ENCODE measurements at regions not wholly inside any gene's neighbourhood (a gene's known extent, or its start where the extent isn't known, plus 50 kb on each side); places are given as distances from the start of the nearest gene placed in this dataset.
A peak's percentile ranks its signal among the peaks of the same experiment; 100 is the strongest.

- Histone ChIP-seq H3K9me1 (ENCODE audit: control insufficient read depth, insufficient read depth, low read length) (no peaks in the 10 kb centered on the region), H3K27ac (ENCODE audit: extremely low read depth, low read depth, low read length) (no peak overlapping the region), H3K4me3 (no peak overlapping the region), H3K9ac (ENCODE audit: insufficient read depth in 1 of 2, low read depth in 2 of 2, low read length in 2 of 2) (no peak overlapping the region), H3K27me3 (ENCODE audit: control insufficient read depth in 2 of 2, insufficient read depth in 2 of 2, low read length in 2 of 2) (peaks cover 0 to 8% of the 10 kb centered on the region in 2 experiments; a peak in 1 of 5 replicates), H3K4me2 (ENCODE audit: insufficient read depth, low read length) (no peak overlapping the region), H4K20me1 (replicated peaks; ENCODE audit: control insufficient read depth, insufficient read depth, low read length) (no peaks in the 10 kb centered on the region), H3K79me2 (ENCODE audit: control insufficient read depth, insufficient read depth, low read length) (no peaks in the 10 kb centered on the region), H3K4me1 (replicated peaks in 1 of 2; ENCODE audit: control insufficient read depth in 2 of 2, insufficient read depth in 2 of 2, low read length in 2 of 2) (no peaks in the 10 kb centered on the region), H3K9me3 (replicated peaks; ENCODE audit: control insufficient read depth, insufficient read depth, low read depth, low read length) (no peaks in the 10 kb centered on the region), H2AFZ (ENCODE audit: low read depth, low read length) (no peak overlapping the region), H3K36me3 (ENCODE audit: control insufficient read depth, insufficient read depth, low read length) (no peaks in the 10 kb centered on the region)
- TF ChIP-seq NFIC (IDR thresholded peaks at IDR 0.05) (peak; percentile 81), NFIX (CRISPR knock-in tag; IDR thresholded peaks at IDR 0.05; ENCODE audit: low read depth) (peak; percentile 64), GATAD2B (IDR thresholded peaks at IDR 0.05; ENCODE audit: borderline replicate concordance) (no peak)
- CTCF ChIA-PET (ENCODE audit: low intra/inter-chr PET ratio): no interaction called here
- WGBS (ENCODE audit: insufficient coverage, low coverage, missing lambda C conversion rate): 3% methylated on average over 3 of the region's 3 CpGs
- BruUV-seq (replicated peaks): no TSS peak
- in situ Hi-C loops (cut with MboI) (no loop called here), intact Hi-C loops (cut with micrococcal nuclease) (no loop called here)
- POLR2A ChIA-PET: no interaction called here
- DNase-seq (ENCODE audit: extremely low read depth in 1 of 4, low spot score in 3 of 4): no peak
- ATAC-seq: no peak
- FAIRE-seq: no peak
Observed at GRCh38 chr2:129070663-129071062, 752.0 kb upstream of the HS6ST1 start.

GRCh38 chr2:129071531-129071930, 752.9 kb upstream of the HS6ST1 start:
- intact Hi-C loops (cut with micrococcal nuclease) (no loop called here), in situ Hi-C loops (cut with MboI) (no loop called here)
- no peak for DNase-seq (ENCODE audit: extremely low read depth in 1 of 4, low spot score in 3 of 4)
- Histone ChIP-seq H3K27ac (ENCODE audit: extremely low read depth, low read depth, low read length) (no peak overlapping the region), H3K9me1 (ENCODE audit: control insufficient read depth, insufficient read depth, low read length) (no peaks in the 10 kb centered on the region), H3K4me1 (replicated peaks in 1 of 2; ENCODE audit: control insufficient read depth in 2 of 2, insufficient read depth in 2 of 2, low read length in 2 of 2) (no peaks in the 10 kb centered on the region), H3K4me3 (no peak overlapping the region), H3K79me2 (ENCODE audit: control insufficient read depth, insufficient read depth, low read length) (no peaks in the 10 kb centered on the region), H3K4me2 (ENCODE audit: insufficient read depth, low read length) (no peak overlapping the region), H3K9me3 (replicated peaks; ENCODE audit: control insufficient read depth, insufficient read depth, low read depth, low read length) (no peaks in the 10 kb centered on the region), H3K36me3 (ENCODE audit: control insufficient read depth, insufficient read depth, low read length) (no peaks in the 10 kb centered on the region), H2AFZ (ENCODE audit: low read depth, low read length) (no peak overlapping the region), H3K9ac (ENCODE audit: insufficient read depth in 1 of 2, low read depth in 2 of 2, low read length in 2 of 2) (no peak overlapping the region), H3K27me3 (ENCODE audit: control insufficient read depth in 2 of 2, insufficient read depth in 2 of 2, low read length in 2 of 2) (peaks cover 0 to 8% of the 10 kb centered on the region in 2 experiments; a peak in 1 of 5 replicates), H4K20me1 (replicated peaks; ENCODE audit: control insufficient read depth, insufficient read depth, low read length) (no peaks in the 10 kb centered on the region)
- FAIRE-seq: no peak
- ChIA-PET CTCF (ENCODE audit: low intra/inter-chr PET ratio) (no interaction called here), POLR2A (no interaction called here)
- no peak for ATAC-seq
- BruUV-seq (replicated peaks): no TSS peak
- 0% methylated on average over 6 of the region's 6 CpGs for WGBS (ENCODE audit: insufficient coverage, low coverage, missing lambda C conversion rate)
- no peak for TF ChIP-seq TSC22D4 (tag; IDR thresholded peaks at IDR 0.05)
- no peak for TF ChIP-seq FOXP4 (CRISPR knock-in tag; IDR thresholded peaks at IDR 0.05; ENCODE audit: borderline replicate concordance)
- no peak for TF ChIP-seq PHB2 (IDR thresholded peaks at IDR 0.05; ENCODE audit: low read depth)
- no peak for TF ChIP-seq CBX3 (IDR thresholded peaks at IDR 0.05; ENCODE audit: borderline replicate concordance in 1 of 2, low read length in 2 of 2)
- no peak for TF ChIP-seq ZNF197 (CRISPR knock-in tag; IDR thresholded peaks at IDR 0.05; ENCODE audit: low read depth)
- TF ChIP-seq, protein P1, sequence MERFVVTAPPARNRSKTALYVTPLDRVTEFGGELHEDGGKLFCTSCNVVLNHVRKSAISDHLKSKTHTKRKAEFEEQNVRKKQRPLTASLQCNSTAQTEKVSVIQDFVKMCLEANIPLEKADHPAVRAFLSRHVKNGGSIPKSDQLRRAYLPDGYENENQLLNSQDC (CRISPR knock-in tag; IDR thresholded peaks at IDR 0.05): no peak
- no peak for TF ChIP-seq KLF10 (CRISPR knock-in tag; IDR thresholded peaks at IDR 0.05)
- TF ChIP-seq, protein P2, sequence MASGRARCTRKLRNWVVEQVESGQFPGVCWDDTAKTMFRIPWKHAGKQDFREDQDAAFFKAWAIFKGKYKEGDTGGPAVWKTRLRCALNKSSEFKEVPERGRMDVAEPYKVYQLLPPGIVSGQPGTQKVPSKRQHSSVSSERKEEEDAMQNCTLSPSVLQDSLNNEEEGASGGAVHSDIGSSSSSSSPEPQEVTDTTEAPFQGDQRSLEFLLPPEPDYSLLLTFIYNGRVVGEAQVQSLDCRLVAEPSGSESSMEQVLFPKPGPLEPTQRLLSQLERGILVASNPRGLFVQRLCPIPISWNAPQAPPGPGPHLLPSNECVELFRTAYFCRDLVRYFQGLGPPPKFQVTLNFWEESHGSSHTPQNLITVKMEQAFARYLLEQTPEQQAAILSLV (tag; IDR thresholded peaks at IDR 0.05): no peak
- TF ChIP-seq MBD1 (CRISPR knock-in tag; IDR thresholded peaks at IDR 0.05): no peak
- TF ChIP-seq HDAC8 (tag; IDR thresholded peaks at IDR 0.05): no peak
